8988T (cell line): ENCODE measurements at regions not wholly inside any gene's neighbourhood (a gene's known extent, or its start where the extent isn't known, plus 50 kb on each side); places are given as distances from the start of the nearest gene placed in this dataset.

ENCODE experiments used
- DNase-seq: peaks from one replicate; pipeline ENCODE4 v3.0.0; 2011

- no peak for DNase-seq
Measured at GRCh38 chr2:12126318-12126717, 379.9 kb downstream of the LPIN1 start.

- DNase-seq, result no peak
Measured at GRCh38 chr2:12127638-12128037, 381.2 kb downstream of the LPIN1 start.

- DNase-seq, result no peak
Measured at GRCh38 chr2:12131975-12132374, 385.5 kb downstream of the LPIN1 start.

GRCh38 chr2:12141618-12142258 lies 395.3 kb downstream of the LPIN1 start:
- no peak for DNase-seq

- no peak for DNase-seq
Measured at GRCh38 chr2:12151716-12152115, 405.3 kb downstream of the LPIN1 start.

- DNase-seq, result no peak
Measured at GRCh38 chr2:12152888-12153287, 406.5 kb downstream of the LPIN1 start.

GRCh38 chr2:12155303-12156051 lies 409.0 kb downstream of the LPIN1 start:
- no peak for DNase-seq

- no peak for DNase-seq
Measured at GRCh38 chr2:12156349-12156748, 409.9 kb downstream of the LPIN1 start.

- no peak for DNase-seq
Measured at GRCh38 chr2:12161085-12161484, 414.7 kb downstream of the LPIN1 start.

- DNase-seq, result no peak
Measured at GRCh38 chr2:12162269-12163247, 416.1 kb downstream of the LPIN1 start.

- no peak for DNase-seq
Measured at GRCh38 chr2:12163866-12164265, 417.4 kb downstream of the LPIN1 start.

- DNase-seq, result no peak
Measured at GRCh38 chr2:12164689-12165088, 418.3 kb downstream of the LPIN1 start.

GRCh38 chr2:12167525-12168317 lies 421.3 kb downstream of the LPIN1 start:
- DNase-seq, result no peak

- DNase-seq, result no peak
Measured at GRCh38 chr2:12168354-12168753, 421.9 kb downstream of the LPIN1 start.

- no peak for DNase-seq
Measured at GRCh38 chr2:12168791-12169388, 422.5 kb downstream of the LPIN1 start.

- no peak for DNase-seq
Measured at GRCh38 chr2:12169721-12170120, 423.3 kb downstream of the LPIN1 start.

- DNase-seq, result no peak
Measured at GRCh38 chr2:12170121-12170520, 423.7 kb downstream of the LPIN1 start.

GRCh38 chr2:12173271-12173942 lies 427.0 kb downstream of the LPIN1 start:
- DNase-seq, result no peak

GRCh38 chr2:12173943-12174340 lies 427.5 kb downstream of the LPIN1 start:
- DNase-seq, result no peak

GRCh38 chr2:12175323-12175722 lies 428.9 kb downstream of the LPIN1 start:
- DNase-seq, result no peak

- no peak for DNase-seq
Measured at GRCh38 chr2:12176623-12177454, 430.4 kb downstream of the LPIN1 start.
